AML-193 (cell line): ENCODE measurements at regions not wholly inside any gene's neighbourhood (a gene's known extent, or its start where the extent isn't known, plus 50 kb on each side); places are given as distances from the start of the nearest gene placed in this dataset.
"Not testable (repeated sequence)": the region's sequence is repeated elsewhere in the genome, so short reads cannot be mapped to it uniquely, and the experiment has no call there.

ENCODE experiments used
- DNase-seq, 2 experiments: peaks; one replicate each; lab custom pipeline; 2025; lab: John Stamatoyannopoulos, UW

GRCh38 chr15:67918205-67918861, 78.5 kb upstream of the RNU6-1 start:
- DNase-seq, result no peak

GRCh38 chr15:67920524-67921240, 80.8 kb upstream of the RNU6-1 start:
- no peak for DNase-seq

- no peak for DNase-seq
These were observed 82.3 kb upstream of the RNU6-1 start for GRCh38 chr15:67922106-67922675.

- no peak for DNase-seq
These were observed 83.4 kb upstream of the RNU6-1 start for GRCh38 chr15:67922971-67923945.

GRCh38 chr15:67924359-67924974, 84.6 kb upstream of the RNU6-1 start:
- DNase-seq, result no peak

- DNase-seq, result no peak
These were observed 85.3 kb upstream of the RNU6-1 start for GRCh38 chr15:67925182-67925581.

GRCh38 chr15:67927501-67928168, 87.8 kb upstream of the RNU6-1 start:
- no peak for DNase-seq

- no peak for DNase-seq
These were observed 88.8 kb upstream of the RNU6-1 start for GRCh38 chr15:67928666-67929065.

- DNase-seq, result no peak
These were observed 90.9 kb upstream of the RNU6-1 start for GRCh38 chr15:67930720-67931119.

- no peak for DNase-seq
These were observed 92.0 kb upstream of the RNU6-1 start for GRCh38 chr15:67931861-67932260.

- not testable (repeated sequence) for DNase-seq
These were observed 94.3 kb upstream of the RNU6-1 start for GRCh38 chr15:67934126-67934525.

- no peak for DNase-seq
These were observed 95.4 kb upstream of the RNU6-1 start for GRCh38 chr15:67935244-67935643.

- DNase-seq, result no peak
These were observed 96.4 kb upstream of the RNU6-1 start for GRCh38 chr15:67936258-67936657.

- no peak for DNase-seq
These were observed 97.4 kb upstream of the RNU6-1 start for GRCh38 chr15:67937153-67937761.

- not testable (repeated sequence) for DNase-seq
These were observed 99.3 kb upstream of the RNU6-1 start for GRCh38 chr15:67939179-67939578.

GRCh38 chr15:67939588-67940323, 99.9 kb upstream of the RNU6-1 start:
- not testable (repeated sequence) for DNase-seq

GRCh38 chr15:67940324-67940719, 100.5 kb upstream of the RNU6-1 start:
- no peak for DNase-seq

GRCh38 chr15:67941648-67942310, 101.9 kb upstream of the RNU6-1 start:
- DNase-seq, result no peak

- no peak for DNase-seq
These were observed 103.6 kb upstream of the RNU6-1 start for GRCh38 chr15:67943475-67943874.
